HG03575 (cell line): ENCODE measurements at regions not wholly inside any gene's neighbourhood (a gene's known extent, or its start where the extent isn't known, plus 50 kb on each side); places are given as distances from the start of the nearest gene placed in this dataset.

ENCODE experiments used
- ATAC-seq: cut with Tn5 transposase; IDR thresholded peaks from one replicate; pipeline ENCODE4 v1.9.1; 2021; ENCODE audit not compliant: unreplicated experiment, insufficient number of reproducible peaks, low FRiP score; ENCODE audit errors: extremely low read depth

DNA sequence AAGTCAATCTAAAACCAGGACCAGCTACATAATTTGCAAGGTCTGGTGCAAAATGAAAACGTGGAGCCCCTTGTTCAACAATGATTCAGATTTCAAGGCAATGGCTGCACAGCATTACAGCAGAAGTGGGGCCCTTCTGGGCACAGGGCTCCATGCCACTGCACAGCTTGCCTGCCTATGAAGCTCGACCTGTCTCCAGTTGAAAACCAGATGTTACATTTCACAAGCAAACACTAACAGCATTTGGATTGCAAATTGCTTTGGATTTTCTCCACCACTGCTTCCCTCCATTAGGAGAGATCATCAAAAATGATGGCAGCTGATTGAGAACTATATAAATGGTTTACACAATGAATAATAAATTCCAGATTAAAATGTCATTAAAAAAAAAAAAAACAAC is 551.4 kb upstream of the ZFHX3 start:
- ATAC-seq, result no peak

DNA sequence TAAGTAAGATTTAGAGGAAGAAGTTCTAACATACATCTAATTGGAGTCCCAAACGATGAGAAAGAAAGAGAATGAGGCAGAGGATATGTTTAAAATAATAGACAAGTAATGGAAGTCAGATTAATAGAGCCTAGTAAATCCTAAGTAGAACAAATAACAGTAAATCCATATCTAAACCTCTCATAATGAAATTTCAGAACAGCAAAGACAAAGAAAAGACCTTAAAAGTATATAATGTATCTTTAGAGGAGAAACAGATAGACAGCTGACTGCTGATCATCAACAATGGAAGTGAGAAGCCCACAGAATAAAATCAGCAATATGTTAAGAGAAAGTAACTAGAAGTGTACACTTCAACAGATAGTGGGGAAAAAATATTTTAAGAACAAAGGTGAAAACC is 536.2 kb upstream of the ZFHX3 start:
- ATAC-seq, result no peak

DNA sequence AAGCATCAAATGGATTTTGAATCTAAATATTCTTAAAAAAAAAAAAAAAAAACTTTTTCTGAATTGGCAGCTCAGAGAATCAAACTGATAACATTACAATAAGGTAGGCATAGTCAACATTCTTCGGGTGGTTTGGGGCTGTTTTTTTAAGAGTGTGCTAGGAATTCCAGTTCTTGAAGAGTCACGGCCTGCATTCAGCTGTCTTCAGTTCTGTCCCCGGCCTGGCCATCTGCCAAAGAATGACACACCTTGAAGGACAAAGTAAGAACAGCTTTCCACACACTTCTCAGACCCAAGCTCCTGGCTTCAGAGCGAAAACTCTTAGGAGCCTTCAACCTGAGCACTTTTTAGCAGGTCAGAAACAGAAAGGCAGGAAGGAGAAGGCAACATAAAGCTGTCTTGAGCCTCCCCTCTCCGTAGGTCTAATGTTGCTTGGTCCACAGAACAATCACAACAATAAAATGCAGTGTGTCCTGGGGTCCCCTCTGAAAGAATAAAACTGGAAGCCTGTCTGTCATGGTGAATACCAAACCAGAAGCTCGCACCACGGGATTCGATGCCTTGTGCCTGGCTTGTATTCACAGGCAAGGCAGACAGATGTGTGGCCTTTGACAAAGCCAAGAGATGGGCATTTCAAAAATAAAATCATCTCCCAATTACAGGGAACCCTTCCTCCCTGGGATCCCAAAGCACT is 524.4 kb upstream of the ZFHX3 start:
- ATAC-seq, result no peak

GRCh38 chr16:73569266-73569980 is 521.5 kb upstream of the ZFHX3 start:
- no peak for ATAC-seq

GRCh38 chr16:73568769-73569168 is 520.8 kb upstream of the ZFHX3 start:
- no peak for ATAC-seq

GRCh38 chr16:73565925-73566324 is 518.0 kb upstream of the ZFHX3 start:
- no peak for ATAC-seq

DNA sequence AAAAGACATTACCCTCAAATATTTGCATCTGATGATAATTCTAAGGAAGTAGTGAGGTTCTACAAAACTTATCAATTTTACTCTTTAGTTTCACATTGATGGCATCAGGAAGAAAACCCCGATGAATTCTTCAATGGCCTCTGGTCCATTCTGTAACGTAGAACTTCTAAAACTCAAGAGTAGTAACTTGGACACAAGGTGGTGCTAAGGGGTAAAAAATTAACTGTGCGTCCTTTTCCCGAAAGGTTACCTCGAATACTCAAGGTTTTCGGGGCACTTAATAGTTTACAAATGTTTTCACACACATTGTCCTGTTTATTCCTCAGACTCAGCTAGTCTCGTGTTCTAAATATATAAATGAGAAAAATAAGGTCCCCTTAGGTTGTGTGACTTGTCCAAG is 517.3 kb upstream of the ZFHX3 start:
- no peak for ATAC-seq

- no peak for ATAC-seq
These were observed 515.8 kb upstream of the ZFHX3 start for GRCh38 chr16:73563709-73564108.

DNA sequence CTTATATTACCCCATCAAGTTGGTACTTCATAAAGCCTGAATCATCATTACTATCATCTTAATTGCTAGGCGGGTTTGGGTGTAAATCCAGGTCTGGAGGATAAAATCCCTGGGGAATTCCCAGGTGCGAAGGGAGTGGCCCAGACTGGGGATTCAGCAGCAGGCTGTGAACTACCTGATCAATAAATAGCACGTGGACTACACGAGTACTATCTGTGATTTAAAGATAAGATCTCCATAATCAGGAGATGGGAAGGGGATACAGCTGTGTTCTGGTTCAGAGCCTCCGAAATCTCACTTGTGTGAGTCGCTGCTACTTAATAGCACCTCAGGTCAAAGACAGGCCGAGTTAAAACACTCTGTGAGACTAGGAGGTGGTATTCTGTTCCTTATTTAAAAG is 512.6 kb upstream of the ZFHX3 start:
- no peak for ATAC-seq

GRCh38 chr16:73558219-73558618 is 510.3 kb upstream of the ZFHX3 start:
- ATAC-seq, result no peak

GRCh38 chr16:73553941-73554660 is 506.2 kb upstream of the ZFHX3 start:
- ATAC-seq, result no peak

GRCh38 chr16:73549984-73550631 is 502.2 kb upstream of the ZFHX3 start:
- ATAC-seq, result no peak

GRCh38 chr16:73547552-73548403 is 499.9 kb upstream of the ZFHX3 start:
- no peak for ATAC-seq

GRCh38 chr16:73546341-73546845 is 498.5 kb upstream of the ZFHX3 start:
- no peak for ATAC-seq

DNA sequence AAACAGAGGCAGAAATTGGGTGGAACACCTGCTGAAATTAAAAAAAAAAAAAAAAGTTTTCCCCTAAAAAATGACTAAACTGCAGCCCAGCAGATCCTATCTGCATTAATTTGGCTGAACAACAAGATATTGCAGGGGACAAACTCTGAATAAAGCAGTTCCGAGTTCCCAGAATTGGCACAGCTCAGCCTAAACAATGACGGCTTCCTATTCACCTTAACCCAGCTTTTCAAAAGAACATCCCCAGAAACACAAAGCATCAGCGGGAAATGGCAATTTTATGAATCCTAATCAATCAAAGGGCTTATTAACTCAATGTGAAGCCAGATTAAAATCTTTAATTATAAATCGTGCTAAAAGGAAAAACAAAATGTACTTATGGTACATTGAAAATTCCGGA is 497.8 kb upstream of the ZFHX3 start:
- ATAC-seq, result no peak

DNA sequence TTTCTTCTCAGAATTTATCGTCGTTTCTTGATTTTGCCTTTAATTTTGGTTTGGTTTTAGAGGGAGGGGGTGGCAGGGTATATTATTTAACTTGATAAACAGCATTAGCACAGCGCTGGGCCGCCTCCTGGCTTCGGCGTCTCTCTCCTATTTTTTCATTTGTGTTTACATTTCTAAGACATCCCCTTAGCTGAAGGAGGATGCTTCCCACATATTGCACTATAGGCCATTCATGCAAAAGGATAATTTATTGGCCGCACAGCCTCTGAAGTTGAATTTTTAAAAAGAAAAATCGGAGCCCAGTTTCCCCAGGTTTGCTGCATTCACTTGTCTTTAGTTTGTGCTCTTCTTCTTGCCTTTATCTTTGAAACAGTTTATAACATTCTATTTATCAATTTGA is 497.4 kb upstream of the ZFHX3 start:
- ATAC-seq, result no peak

DNA sequence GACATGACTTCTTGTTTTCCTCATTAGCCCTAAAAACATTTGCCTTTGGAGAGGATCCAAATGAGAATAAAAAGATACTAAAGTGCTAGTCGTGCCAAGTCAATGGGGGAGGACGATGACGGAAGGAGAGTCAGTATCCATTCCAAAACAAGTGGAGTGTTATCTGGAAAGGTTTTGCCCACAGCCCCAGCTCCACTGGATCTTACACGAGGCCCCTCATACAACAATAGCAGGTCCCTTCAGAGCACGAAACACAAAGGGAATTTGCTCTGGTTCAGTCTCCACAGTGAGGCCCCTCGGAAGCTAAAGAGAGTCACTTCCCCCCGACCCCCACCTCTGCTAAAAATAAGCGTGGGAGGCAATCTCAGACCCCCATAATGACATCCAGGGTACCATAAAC is 496.9 kb upstream of the ZFHX3 start:
- no peak for ATAC-seq

GRCh38 chr16:73543970-73544599 is 496.2 kb upstream of the ZFHX3 start:
- no peak for ATAC-seq
